ENCODE measurements at regions not wholly inside any gene's neighbourhood (a gene's known extent, or its start where the extent isn't known, plus 50 kb on each side); places are given as distances from the start of the nearest gene placed in this dataset.

GRCh38 chr19:23855676-23856075, 59.0 kb upstream of the ZNF726 start:
- DNase-seq = no peak

GRCh38 chr19:23851966-23852365, 62.7 kb upstream of the ZNF726 start:
- no peak for DNase-seq

GRCh38 chr19:23832717-23833327, 74.1 kb upstream of the ZNF681 start:
- DNase-seq = no peak

GRCh38 chr19:23823952-23824389, 65.3 kb upstream of the ZNF681 start:
- no peak for DNase-seq

- DNase-seq = no peak
Measured at GRCh38 chr19:23822735-23823134, 64.0 kb upstream of the ZNF681 start.

GRCh38 chr19:23817519-23817918, 58.8 kb upstream of the ZNF681 start:
- peak in 6 of 58 donors; percentile 0 to 14 (median 2) for DNase-seq

GRCh38 chr19:23810496-23810895, 51.8 kb upstream of the ZNF681 start:
- no peak for DNase-seq
